Adrenal gland (tissue), 5 donors: ENCODE measurements at regions not wholly inside any gene's neighbourhood (a gene's known extent, or its start where the extent isn't known, plus 50 kb on each side); places are given as distances from the start of the nearest gene placed in this dataset.

ENCODE experiments used
- CTCF ChIP-seq, 6 experiments: fragments of 450-650 bp in 4 of 6; fragments of 200-600 bp in 2 of 6; sonication (generic) in 1 of 6; IDR thresholded peaks; 1 replicate in 5 of 6; 2 replicates in 1 of 6; pipeline versions ENCODE4 v1.5.1 to v1.8.0; 2016 to 2021; ENCODE audit warnings: antibody characterized with exemption in 6 of 6, mild to moderate bottlenecking in 2 of 6, moderate library complexity in 1 of 6
- POLR2A ChIP-seq, 2 donors: fragments of 450-650 bp; IDR thresholded peaks; one replicate each; pipeline ENCODE4 v1.6.1; 2017; ENCODE audit warnings: antibody characterized with exemption in 2 of 2, mild to moderate bottlenecking in 2 of 2, moderate library complexity in 1 of 2
- donor health status: DM: no; HTN: no; CAD: no.

DNA sequence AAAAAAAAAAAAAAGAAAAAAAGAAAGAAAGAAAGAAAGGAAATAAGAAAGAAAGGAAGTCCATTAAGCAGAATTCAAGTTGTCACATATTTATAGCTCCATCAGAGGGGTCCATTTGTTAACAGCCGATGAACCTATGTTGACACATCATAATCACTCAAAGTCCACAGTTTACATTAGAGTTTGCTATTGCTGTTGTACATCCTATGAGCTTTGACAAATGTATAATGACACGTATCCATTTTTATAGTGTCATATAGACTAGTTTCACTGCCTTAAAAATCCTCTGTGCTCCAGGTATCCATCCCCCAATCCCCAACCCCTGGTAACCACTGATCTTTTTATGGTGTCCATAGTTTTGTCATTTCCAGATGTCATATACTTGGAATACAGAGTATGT, 335.2 kb downstream of the RND3 start:
- TF ChIP-seq CTCF (IDR thresholded peaks at IDR 0.05) (no peak), POLR2A (IDR thresholded peaks at IDR 0.05) (no peak)
